Mesenchymal stem cell (in vitro differentiated cells and primary cell): ENCODE measurements at regions not wholly inside any gene's neighbourhood (a gene's known extent, or its start where the extent isn't known, plus 50 kb on each side); places are given as distances from the start of the nearest gene placed in this dataset.

Experiments used
- DNase-seq: peaks from one replicate; pipeline ENCODE4 v3.0.0-alpha.2; 2013
- H2AFZ ChIP-seq: one replicate; pipeline ENCODE4 v1.6.1; 2013; ENCODE audit warnings: low read depth, mild to moderate bottlenecking, control low read depth, inconsistent platforms, low read length, moderate library complexity
- H2AK5ac ChIP-seq: 2 replicates; pipeline ENCODE4 v1.6.1; 2013; ENCODE audit warnings: low read length, moderate library complexity, mild to moderate bottlenecking, inconsistent platforms; ENCODE audit not compliant: severe bottlenecking
- H2BK120ac ChIP-seq: one replicate; pipeline ENCODE4 v1.6.1; 2013; ENCODE audit warnings: low read depth, mild to moderate bottlenecking, inconsistent platforms, low read length, moderate library complexity
- H2BK12ac ChIP-seq, 2 experiments: one replicate each; pipeline ENCODE4 v1.6.1; 2013; ENCODE audit warnings: inconsistent platforms in 2 of 2, low read length in 2 of 2, mild to moderate bottlenecking in 2 of 2, moderate library complexity in 2 of 2, control low read depth in 1 of 2
- H2BK15ac ChIP-seq: one replicate; pipeline ENCODE4 v1.6.1; 2013; ENCODE audit warnings: mild to moderate bottlenecking, low read depth, inconsistent platforms; ENCODE audit not compliant: poor library complexity, severe bottlenecking
- H2BK5ac ChIP-seq: 2 replicates; pipeline ENCODE4 v1.6.1; 2013; ENCODE audit warnings: low read depth, mild to moderate bottlenecking, low read length, control low read depth, inconsistent platforms; ENCODE audit not compliant: poor library complexity, severe bottlenecking
- H3K14ac ChIP-seq, 2 experiments: one replicate each; pipeline ENCODE4 v1.6.1; 2013; ENCODE audit warnings: inconsistent platforms in 2 of 2, low read length in 2 of 2, control low read depth in 1 of 2, mild to moderate bottlenecking in 1 of 2, moderate library complexity in 1 of 2
- H3K18ac ChIP-seq, 2 experiments: one replicate each; pipeline ENCODE4 v1.6.1; 2013; ENCODE audit warnings: inconsistent platforms in 2 of 2, low read length in 2 of 2, control low read depth in 1 of 2, low read depth in 1 of 2, mild to moderate bottlenecking in 1 of 2
- H3K23ac ChIP-seq, 2 experiments: one replicate each; pipeline ENCODE4 v1.6.1; 2013; ENCODE audit warnings: inconsistent platforms in 2 of 2, low read length in 2 of 2, mild to moderate bottlenecking in 2 of 2, moderate library complexity in 2 of 2, control low read depth in 1 of 2
- H3K27ac ChIP-seq: 2 replicates; pipeline ENCODE4 v1.5.1; 2013; ENCODE audit warnings: mild to moderate bottlenecking, moderate library complexity, low read length, control low read depth, inconsistent platforms; ENCODE audit not compliant: poor library complexity, severe bottlenecking
- H3K27me3 ChIP-seq, 2 experiments: 2 replicates each; pipeline versions ENCODE4 v1.6.1 to v1.7.0; 2013; ENCODE audit warnings: low read length in 2 of 2, mild to moderate bottlenecking in 2 of 2, moderate library complexity in 2 of 2, control low read depth in 1 of 2, inconsistent platforms in 1 of 2; ENCODE audit not compliant: control insufficient read depth in 1 of 2, insufficient read depth in 1 of 2
- H3K36me3 ChIP-seq, 2 experiments: 2 replicates each; pipeline versions ENCODE4 v1.6.1 to v1.7.0; 2013; ENCODE audit warnings: low read length in 2 of 2, control low read depth in 1 of 2, inconsistent platforms in 1 of 2, low read depth in 1 of 2, mild to moderate bottlenecking in 1 of 2; ENCODE audit not compliant: insufficient read depth in 2 of 2, control insufficient read depth in 1 of 2
- H3K4ac ChIP-seq, 2 experiments: one replicate each; pipeline ENCODE4 v1.6.1; 2013; ENCODE audit warnings: inconsistent platforms in 2 of 2, low read length in 2 of 2, mild to moderate bottlenecking in 2 of 2, moderate library complexity in 2 of 2, control low read depth in 1 of 2, low read depth in 1 of 2
- H3K4me1 ChIP-seq: 2 replicates; pipeline ENCODE4 v1.6.1; 2013; ENCODE audit warnings: low read depth, low read length, control low read depth; ENCODE audit not compliant: control insufficient read depth, insufficient read depth
- H3K4me2 ChIP-seq: 2 replicates; pipeline ENCODE4 v1.6.1; 2013; ENCODE audit warnings: low read length, mild to moderate bottlenecking, inconsistent platforms; ENCODE audit not compliant: poor library complexity, severe bottlenecking
- H3K4me3 ChIP-seq, 2 experiments: 2 replicates each; pipeline versions ENCODE4 v1.5.1 to v1.7.0; 2013; ENCODE audit warnings: low read length in 2 of 2, mild to moderate bottlenecking in 2 of 2, control low read depth in 1 of 2, low read depth in 1 of 2; ENCODE audit not compliant: insufficient read depth in 1 of 2
- H3K79me1 ChIP-seq: replicated peaks from 2 replicates; pipeline ENCODE4 v1.6.1; 2013; ENCODE audit warnings: mild to moderate bottlenecking, control low read depth, low read length, inconsistent platforms; ENCODE audit not compliant: poor library complexity, severe bottlenecking
- H3K9ac ChIP-seq: 2 replicates; pipeline ENCODE4 v1.7.0; 2013; ENCODE audit warnings: mild to moderate bottlenecking, low read length, moderate library complexity
- H3K9me3 ChIP-seq: 2 replicates; pipeline ENCODE4 v1.7.0; 2013; ENCODE audit warnings: mild to moderate bottlenecking, low read length; ENCODE audit not compliant: control insufficient read depth
- H4K8ac ChIP-seq: one replicate; pipeline ENCODE4 v1.6.1; 2013; ENCODE audit warnings: inconsistent platforms, mild to moderate bottlenecking, low read length, moderate library complexity
- H4K91ac ChIP-seq: one replicate; pipeline ENCODE4 v1.6.1; 2013; ENCODE audit warnings: mild to moderate bottlenecking, low read length, inconsistent platforms
- WGBS: methylation state at CpG from one replicate; pipeline ENCODE4 v1.1.7; 2013; ENCODE audit warnings: mixed read lengths; 5-methylcytosine and 5-hydroxymethylcytosine counted together

DNA sequence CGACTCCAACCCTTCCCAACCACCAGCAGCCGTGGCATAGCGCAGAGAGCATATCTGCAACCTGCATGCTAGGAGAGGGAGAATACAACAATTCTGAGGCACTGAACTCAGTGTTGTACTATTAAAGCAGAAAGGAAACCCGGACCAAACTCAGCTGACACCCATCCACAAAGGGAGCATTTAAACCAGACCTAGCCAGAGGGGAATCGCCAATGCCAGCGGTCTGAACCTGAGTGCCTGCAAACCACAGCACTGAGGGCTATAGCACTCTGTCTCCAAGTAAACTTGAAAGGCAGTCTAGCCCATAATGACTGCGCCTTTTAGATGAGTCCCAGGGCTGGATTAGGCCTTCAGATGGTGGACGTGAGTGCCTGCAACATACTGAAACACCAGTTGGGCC lies 494.4 kb upstream of the PTPRD start:
- H3K9ac ChIP-seq: no peak overlapping the region
- no peak overlapping the region for H2BK15ac ChIP-seq
- no peak for DNase-seq
- H3K79me1 ChIP-seq: no peaks in the 10 kb centered on the region
- H2BK12ac ChIP-seq: no peak overlapping the region
- no peak overlapping the region for H3K18ac ChIP-seq
- no peak overlapping the region for H4K8ac ChIP-seq
- no peak overlapping the region for H3K23ac ChIP-seq
- H2AK5ac ChIP-seq: no peak overlapping the region
- H2BK120ac ChIP-seq: no peak overlapping the region
- H3K36me3 ChIP-seq: no peaks in the 10 kb centered on the region
- H4K91ac ChIP-seq: no peak overlapping the region
- H3K27me3 ChIP-seq: no peaks in the 10 kb centered on the region
- H3K27ac ChIP-seq: no peak overlapping the region
- 66% methylated on average over 8 of the region's 8 CpGs for WGBS
- no peak overlapping the region for H3K14ac ChIP-seq
- no peak overlapping the region for H3K4me2 ChIP-seq
- H2BK5ac ChIP-seq: no peak overlapping the region
- peaks cover 27% of the 10 kb centered on the region for H3K9me3 ChIP-seq
- H3K4me1 ChIP-seq: no peaks in the 10 kb centered on the region
- H2AFZ ChIP-seq: no peak overlapping the region
- H3K4ac ChIP-seq: no peak overlapping the region
- H3K4me3 ChIP-seq: no peak overlapping the region

DNA sequence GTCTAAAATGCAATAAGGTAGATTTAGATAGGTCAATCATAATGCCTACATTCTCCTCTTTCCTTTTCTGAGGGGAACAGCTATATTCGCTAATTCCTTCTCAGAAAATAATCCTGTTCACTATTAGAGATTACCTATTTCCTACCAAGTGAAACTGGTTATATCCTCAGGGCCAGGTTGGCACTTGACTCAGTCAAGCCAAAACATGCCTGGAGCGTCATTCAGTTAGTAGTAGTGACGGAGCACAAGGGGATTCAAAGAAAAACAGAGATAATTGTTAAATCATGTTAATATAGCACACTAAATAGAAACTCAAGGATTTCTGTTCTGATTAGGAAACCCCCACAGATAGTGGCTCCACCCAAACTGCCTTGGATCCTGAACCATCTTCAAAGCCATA lies 515.4 kb upstream of the PTPRD start:
- Histone ChIP-seq H2BK5ac (no peak overlapping the region), H3K79me1 (no peaks in the 10 kb centered on the region), H3K23ac (no peak overlapping the region), H4K91ac (no peak overlapping the region), H2AK5ac (no peak overlapping the region), H3K14ac (no peak overlapping the region), H3K9ac (no peak overlapping the region), H2BK15ac (no peak overlapping the region), H3K9me3 (no peaks in the 10 kb centered on the region), H3K4ac (no peak overlapping the region), H3K4me1 (no peaks in the 10 kb centered on the region), H3K36me3 (no peaks in the 10 kb centered on the region), H3K4me3 (no peak overlapping the region), H2BK120ac (no peak overlapping the region), H4K8ac (no peak overlapping the region), H3K18ac (no peak overlapping the region), H3K27me3 (no peaks in the 10 kb centered on the region), H3K27ac (no peak overlapping the region), H2BK12ac (no peak overlapping the region), H3K4me2 (no peak overlapping the region), H2AFZ (no peak overlapping the region)
- WGBS: 96% methylated on average over 1 of the region's 3 CpGs
- DNase-seq: no peak

DNA sequence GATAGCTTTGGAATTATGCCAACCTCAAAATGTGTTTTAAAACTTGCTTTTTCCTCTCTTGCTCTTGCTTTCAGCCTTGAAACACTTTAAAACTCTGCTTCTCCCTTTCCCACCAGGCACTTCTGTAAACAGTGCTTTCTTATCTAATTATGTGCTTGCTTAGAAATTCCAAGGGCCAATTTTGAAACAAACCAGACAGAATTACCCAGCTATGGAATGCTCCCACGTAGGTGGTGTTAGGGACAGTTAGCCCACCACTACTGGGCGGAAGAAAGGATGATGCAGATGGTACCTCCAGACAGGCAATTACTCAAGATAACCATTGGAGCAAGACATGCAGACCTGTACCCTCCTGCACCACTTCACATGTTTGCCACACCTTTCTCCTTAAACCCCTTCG lies 523.0 kb upstream of the PTPRD start:
- Histone ChIP-seq H3K4me1 (no peaks in the 10 kb centered on the region), H3K36me3 (no peaks in the 10 kb centered on the region), H4K91ac (peak overlapping the region; percentile 72), H3K23ac (no peak overlapping the region), H2BK12ac (no peak overlapping the region), H2AFZ (no peak overlapping the region), H2BK120ac (no peak overlapping the region), H3K9me3 (no peaks in the 10 kb centered on the region), H3K79me1 (no peaks in the 10 kb centered on the region), H2BK5ac (no peak overlapping the region), H3K9ac (no peak overlapping the region), H2AK5ac (no peak overlapping the region), H3K27me3 (no peaks in the 10 kb centered on the region), H2BK15ac (no peak overlapping the region), H3K4me2 (no peak overlapping the region), H3K18ac (peak overlapping the region in 1 of 2 experiments; percentile 61), H3K27ac (no peak overlapping the region), H4K8ac (no peak overlapping the region), H3K4me3 (no peak overlapping the region), H3K14ac (no peak overlapping the region), H3K4ac (no peak overlapping the region)
- WGBS: 94% methylated on average over 1 of the region's 3 CpGs
- DNase-seq: peak; percentile 50

DNA sequence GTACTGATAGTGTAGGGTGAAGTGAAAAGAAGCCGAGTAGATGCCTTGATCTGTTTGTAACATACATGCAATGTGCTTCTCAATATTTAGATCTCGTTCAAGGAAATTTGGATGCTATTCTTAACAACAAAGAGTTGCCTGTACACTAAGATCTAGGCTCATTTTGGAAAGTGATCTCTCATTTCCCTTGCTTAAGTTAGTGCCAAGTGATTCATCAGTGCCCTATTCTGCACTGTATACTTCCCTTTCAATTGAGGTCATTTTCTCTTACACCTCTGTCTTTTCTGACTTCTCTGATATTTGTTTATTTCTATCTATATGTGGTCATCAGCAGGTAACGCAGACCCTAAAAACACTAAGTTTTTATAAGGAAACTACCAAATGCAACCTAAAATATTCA lies 528.6 kb upstream of the PTPRD start:
- Histone ChIP-seq H4K91ac (no peak overlapping the region), H3K27ac (no peak overlapping the region), H3K79me1 (no peaks in the 10 kb centered on the region), H3K23ac (no peak overlapping the region), H3K14ac (no peak overlapping the region), H2BK120ac (no peak overlapping the region), H4K8ac (no peak overlapping the region), H2BK12ac (no peak overlapping the region), H3K9ac (no peak overlapping the region), H3K4me2 (no peak overlapping the region), H3K27me3 (no peaks in the 10 kb centered on the region), H2AK5ac (no peak overlapping the region), H3K18ac (no peak overlapping the region), H3K4ac (no peak overlapping the region), H2BK15ac (no peak overlapping the region), H2AFZ (no peak overlapping the region), H3K9me3 (peaks cover 3% of the 10 kb centered on the region), H3K36me3 (no peaks in the 10 kb centered on the region), H2BK5ac (no peak overlapping the region), H3K4me1 (no peaks in the 10 kb centered on the region), H3K4me3 (no peak overlapping the region)
- DNase-seq: no peak
- 98% methylated on average over 2 of the region's 3 CpGs for WGBS
